SK-N-SH (cell line): ENCODE measurements at regions not wholly inside any gene's neighbourhood (a gene's known extent, or its start where the extent isn't known, plus 50 kb on each side); places are given as distances from the start of the nearest gene placed in this dataset.
"Not testable (repeated sequence)": the region's sequence is repeated elsewhere in the genome, so short reads cannot be mapped to it uniquely, and the experiment has no call there.

Experiments used
- CTCF ChIA-PET: fragments of 300-600, 350-600 bp; formaldehyde crosslinking; extraction: SDS; loops from one replicate; lab custom pipeline; 2021; lab: Yijun Ruan, JAX
- POLR2A ChIA-PET: fragments of 350-600 bp; sonication (Branson Sonifier 250); formaldehyde crosslinking; extraction: SDS; loops from one replicate; lab custom pipeline; 2020; ENCODE audit warnings: antibody characterized with exemption, inconsistent platforms; lab: Yijun Ruan, JAX
- DNase-seq: peaks from one replicate; pipeline ENCODE4 v3.0.0; 2012
- H2AFZ ChIP-seq: fragments of 200-600 bp; sonication (generic); 2 replicates; pipeline ENCODE4 v1.8.1; 2016; ENCODE audit warnings: antibody characterized with exemption, mild to moderate bottlenecking, low read depth
- H3F3A ChIP-seq: fragments of 200-600 bp; sonication (generic); replicated peaks from 2 replicates; pipeline ENCODE3; 2016; ENCODE audit warnings: antibody characterized with exemption, mild to moderate bottlenecking; ENCODE audit not compliant: insufficient read depth
- H3K27ac ChIP-seq, 2 experiments: fragments of 200-500 bp in 1 of 2; fragments of 200-600 bp in 1 of 2; sonication (Bioruptor generic) in 1 of 2; sonication (generic), shearing (Covaris generic) in 1 of 2; 2 replicates each; pipeline versions ENCODE4 v1.5.1 to v1.6.1; 2014 to 2016; ENCODE audit warnings: low read depth in 2 of 2, inconsistent platforms in 1 of 2, low read length in 1 of 2, mild to moderate bottlenecking in 1 of 2, mixed read lengths in 1 of 2
- H3K27me3 ChIP-seq: fragments of 200-600 bp; sonication (generic), shearing (Covaris generic); 2 replicates; pipeline ENCODE4 v1.6.1; 2016; ENCODE audit warnings: mixed run types; ENCODE audit not compliant: insufficient read depth
- H3K36me3 ChIP-seq, 2 experiments: fragments of 200-500 bp in 1 of 2; fragments of 200-600 bp in 1 of 2; sonication (Bioruptor generic) in 1 of 2; sonication (generic) in 1 of 2; replicated peaks in 1 of 2; 2 replicates each; pipeline versions ENCODE3 to v1.5.1; 2014 to 2016; ENCODE audit warnings: low read length in 1 of 2, mild to moderate bottlenecking in 1 of 2; ENCODE audit not compliant: insufficient read depth in 2 of 2, control insufficient read depth in 1 of 2
- H3K4me1 ChIP-seq, 2 experiments: fragments of 200-500 bp in 1 of 2; fragments of 200-600 bp in 1 of 2; sonication (Bioruptor generic) in 1 of 2; sonication (generic), shearing (Covaris generic) in 1 of 2; 2 replicates each; pipeline versions ENCODE4 v1.5.1 to v1.6.1; 2014 to 2016; ENCODE audit warnings: low read depth in 1 of 2, low read length in 1 of 2, mixed run types in 1 of 2; ENCODE audit not compliant: insufficient read depth in 2 of 2, control insufficient read depth in 1 of 2
- H3K4me2 ChIP-seq: fragments of 200-600 bp; sonication (generic), shearing (Covaris generic); 2 replicates; pipeline ENCODE4 v1.6.1; 2017; ENCODE audit warnings: mixed run types
- H3K4me3 ChIP-seq, 2 experiments: fragments of 200-500 bp in 1 of 2; fragments of 200-600 bp in 1 of 2; sonication (Bioruptor generic) in 1 of 2; sonication (generic), shearing (Covaris generic) in 1 of 2; 2 replicates each; pipeline versions ENCODE4 v1.5.1 to v1.8.1; 2014 to 2016; ENCODE audit warnings: low read depth in 2 of 2, inconsistent platforms in 1 of 2, low read length in 1 of 2, mild to moderate bottlenecking in 1 of 2, mixed read lengths in 1 of 2, moderate library complexity in 1 of 2
- H3K79me2 ChIP-seq: fragments of 200-600 bp; sonication (generic); 2 replicates; pipeline ENCODE4 v1.8.1; 2017; ENCODE audit warnings: mild to moderate bottlenecking; ENCODE audit not compliant: insufficient read depth
- H3K9ac ChIP-seq: fragments of 200-600 bp; sonication (generic); 2 replicates; pipeline ENCODE4 v1.6.1; 2017; ENCODE audit warnings: mixed run types
- H3K9me2 ChIP-seq: fragments of 200-600 bp; sonication (generic); 2 replicates; pipeline ENCODE4 v1.6.1; 2017; ENCODE audit warnings: mixed run types
- H3K9me3 ChIP-seq: fragments of 200-600 bp; sonication (generic); 2 replicates; pipeline ENCODE4 v1.6.1; 2017; ENCODE audit warnings: mixed run types, mild to moderate bottlenecking, moderate library complexity
- H4K20me1 ChIP-seq: fragments of 200-600 bp; sonication (generic); 2 replicates; pipeline ENCODE4 v1.6.1; 2017; ENCODE audit warnings: mild to moderate bottlenecking, mixed run types; ENCODE audit not compliant: insufficient read depth
- CHD2 ChIP-seq: fragments of 150-350 bp; IDR thresholded peaks from 2 replicates; pipeline ENCODE4 v1.6.1; 2018; ENCODE audit warnings: low read length; ENCODE audit not compliant: partially characterized antibody
- CTCF ChIP-seq: fragments of 200-600 bp; sonication (generic); IDR thresholded peaks from 2 replicates; pipeline ENCODE4 v1.6.1; 2017; ENCODE audit warnings: antibody characterized with exemption, mild to moderate bottlenecking, moderate library complexity
- ELF1 ChIP-seq: IDR thresholded peaks from 2 replicates; pipeline ENCODE4 v1.4.0; 2012
- FOSL2 ChIP-seq: IDR thresholded peaks from 2 replicates; pipeline ENCODE4 v1.4.0; 2012; ENCODE audit warnings: low read depth, mild to moderate bottlenecking, moderate library complexity, borderline replicate concordance
- FOXJ3 ChIP-seq: sonication (generic); formaldehyde crosslinking; IDR thresholded peaks from 2 replicates; pipeline ENCODE4 v1.5.1; 2020; ENCODE audit warnings: mild to moderate bottlenecking, missing genetic modification reagents
- MAX ChIP-seq: IDR thresholded peaks from 2 replicates; pipeline ENCODE4 v1.4.0; 2012; ENCODE audit warnings: low read depth
- RAD21 ChIP-seq: IDR thresholded peaks from 2 replicates; pipeline ENCODE4 v1.6.1; 2012; ENCODE audit warnings: mild to moderate bottlenecking, low read length
- RCOR1 ChIP-seq: fragments of 150-350 bp; IDR thresholded peaks from 2 replicates; pipeline ENCODE4 v1.6.1; 2017; ENCODE audit warnings: antibody characterized with exemption, low read length
- REST ChIP-seq: IDR thresholded peaks from 2 replicates; pipeline ENCODE4 v1.6.1; 2012; ENCODE audit warnings: mild to moderate bottlenecking, low read depth, low read length, moderate library complexity
- SMC3 ChIP-seq: IDR thresholded peaks from 2 replicates; pipeline ENCODE4 v1.6.1; 2012; ENCODE audit warnings: low read depth, low read length, improper control_type of control experiment
- TCF12 ChIP-seq: IDR thresholded peaks from 2 replicates; pipeline ENCODE4 v1.4.0; 2012
- USF1 ChIP-seq: IDR thresholded peaks from 2 replicates; pipeline ENCODE4 v1.4.0; 2012; ENCODE audit warnings: low read depth, borderline replicate concordance
- ZBTB33 ChIP-seq: IDR thresholded peaks from 2 replicates; pipeline ENCODE4 v1.4.0; 2012; ENCODE audit warnings: low read depth, borderline replicate concordance
- WGBS: methylation state at CpG from one replicate; pipeline ENCODE4 v1.1.6; 2017; ENCODE audit warnings: low lambda C conversion rate; 5-methylcytosine and 5-hydroxymethylcytosine counted together

GRCh38 chr18:78436110-78436509, 543.5 kb upstream of the SALL3 start:
- Histone ChIP-seq H4K20me1 (no peaks in the 10 kb centered on the region), H3K27me3 (peaks cover 8% of the 10 kb centered on the region; the same call in 1 of the 2 replicates), H3K4me3 (no peak overlapping the region)
- no peak for TF ChIP-seq RAD21
- no peak for TF ChIP-seq FOSL2
- TF ChIP-seq CHD2, result no peak
- no peak for TF ChIP-seq ZBTB33
- no peak for TF ChIP-seq CTCF
- TF ChIP-seq USF1, result no peak
- TF ChIP-seq FOXJ3 (CRISPR knock-in tag), result no peak
- TF ChIP-seq ELF1, result no peak
- no peak for TF ChIP-seq REST
- TF ChIP-seq SMC3, result no peak
- no peak for TF ChIP-seq MAX
- no peak for TF ChIP-seq RCOR1
- TF ChIP-seq TCF12, result no peak
- TF ChIP-seq, all 33 proteins: peak for 0
- Histone ChIP-seq H3K36me3 (no peaks in the 10 kb centered on the region), H3K9me3 (no peaks in the 10 kb centered on the region), H3K79me2 (no peaks in the 10 kb centered on the region), H3K9me2 (no peaks in the 10 kb centered on the region), H3K9ac (no peak overlapping the region), H3F3A (no peaks in the 10 kb centered on the region), H3K4me1 (no peaks in the 10 kb centered on the region), H2AFZ (no peak overlapping the region), H3K27ac (no peak overlapping the region), H3K4me2 (no peak overlapping the region)
- WGBS, result 5% methylated on average over 8 of the region's 8 CpGs
- no peak for DNase-seq
- CTCF ChIA-PET, result no interaction called here
- POLR2A ChIA-PET, result no interaction called here

- H4K20me1 ChIP-seq, H3K4me1 ChIP-seq, H3K9ac ChIP-seq, H3K27me3 ChIP-seq, H3K4me2 ChIP-seq, H3K9me3 ChIP-seq, H3K27ac ChIP-seq, POLR2A ChIA-PET, H3F3A ChIP-seq, H3K79me2 ChIP-seq, CTCF ChIA-PET, DNase-seq, H2AFZ ChIP-seq, H3K36me3 ChIP-seq, H3K9me2 ChIP-seq, H3K4me3 ChIP-seq: not testable (repeated sequence)
- 2% methylated on average over 13 of the region's 13 CpGs for WGBS
Observed at GRCh38 chr18:78438235-78438634, 541.4 kb upstream of the SALL3 start.
